Stimulated activated CD8-positive, alpha-beta memory T cell treated with anti-CD3 and anti-CD28 coated beads, Interleukin-4, amount 100 ng/mL, for 24 hours (primary cell): ENCODE measurements at regions not wholly inside any gene's neighbourhood (a gene's known extent, or its start where the extent isn't known, plus 50 kb on each side); places are given as distances from the start of the nearest gene placed in this dataset.
"Not testable (repeated sequence)": the region's sequence is repeated elsewhere in the genome, so short reads cannot be mapped to it uniquely, and the experiment has no call there.

Source experiments
- DNase-seq: peaks from one replicate; pipeline ENCODE4 v3.0.0-alpha.2; 2020; ENCODE audit warnings: low read depth

GRCh38 chrX:131595120-131595519 is 51.2 kb downstream of the OR13H1 start:
- DNase-seq: no peak

- DNase-seq: no peak
Observed at GRCh38 chrX:131607792-131608369, 64.0 kb downstream of the OR13H1 start.

DNA sequence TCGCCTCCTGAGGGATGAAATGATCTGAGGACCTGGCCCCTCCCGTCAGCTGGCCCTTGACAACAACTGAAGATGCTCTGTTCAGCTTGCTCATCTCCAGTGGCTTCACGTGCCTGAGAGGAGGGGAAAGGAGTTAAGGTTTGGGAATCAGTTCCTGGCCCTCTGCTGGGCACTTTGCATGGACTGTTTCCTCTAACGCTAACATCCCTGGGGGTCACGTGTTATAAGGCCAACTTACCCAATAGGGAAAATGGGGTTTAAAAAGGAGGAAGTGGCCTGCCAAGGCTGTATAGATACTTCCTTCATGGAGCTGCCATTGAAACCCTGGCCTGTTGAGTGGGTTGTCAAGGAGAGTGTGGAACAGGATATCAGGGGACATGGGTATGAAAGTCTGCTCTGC is 65.6 kb downstream of the OR13H1 start:
- no peak for DNase-seq

DNA sequence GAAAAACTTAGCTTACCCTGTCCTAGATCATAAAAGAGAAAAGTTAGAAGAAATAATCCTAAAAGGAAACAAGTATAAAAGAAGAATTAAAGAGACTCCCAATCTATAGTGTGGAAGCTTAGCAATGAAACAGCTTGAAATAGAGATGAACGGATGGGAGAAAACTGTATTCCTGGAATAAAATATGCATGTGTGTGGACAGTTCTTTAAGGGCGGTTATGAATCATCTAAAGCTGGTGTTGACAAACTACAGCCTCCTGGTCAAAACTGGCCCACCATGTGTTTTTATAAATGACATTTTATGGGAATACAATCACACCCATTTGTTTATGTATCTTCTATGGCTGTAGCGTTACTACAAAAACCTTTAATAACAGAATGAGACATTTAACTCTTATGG is 69.4 kb downstream of the OR13H1 start:
- no peak for DNase-seq

- DNase-seq: no peak
Observed at GRCh38 chrX:131614241-131614640, 70.4 kb downstream of the OR13H1 start.

- no peak for DNase-seq
Observed at GRCh38 chrX:131617182-131617581, 73.3 kb downstream of the OR13H1 start.

- no peak for DNase-seq
Observed at GRCh38 chrX:131621650-131622049, 77.8 kb downstream of the OR13H1 start.

- DNase-seq: no peak
Observed at GRCh38 chrX:131626681-131627296, 82.9 kb downstream of the OR13H1 start.

DNA sequence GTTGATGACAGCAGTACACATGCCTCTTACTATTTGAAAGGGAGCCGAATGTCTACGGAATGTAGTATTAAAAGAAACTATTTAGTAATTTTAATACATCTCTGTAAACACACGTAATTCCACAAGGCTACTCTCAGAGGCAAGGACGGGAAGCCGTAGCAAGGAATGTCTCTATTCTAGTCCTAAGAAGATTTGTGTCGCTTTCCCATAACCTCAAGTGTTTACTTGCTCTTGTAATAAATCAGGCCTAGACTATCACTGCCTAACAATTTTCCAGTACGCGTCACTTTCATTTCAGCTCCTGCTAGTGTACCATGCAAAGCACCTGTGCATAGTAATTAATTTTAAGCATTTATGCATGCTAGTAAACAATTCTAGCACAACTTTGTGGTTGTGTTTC is 86.7 kb downstream of the OR13H1 start:
- no peak for DNase-seq

- DNase-seq: peak; percentile 25
Observed at GRCh38 chrX:131633285-131633917, 89.5 kb downstream of the OR13H1 start.

GRCh38 chrX:131634900-131635299 is 91.0 kb downstream of the OR13H1 start:
- no peak for DNase-seq

- DNase-seq: no peak
Observed at GRCh38 chrX:131646106-131646505, 102.2 kb downstream of the OR13H1 start.

GRCh38 chrX:131649741-131650140 is 105.9 kb downstream of the OR13H1 start:
- no peak for DNase-seq

GRCh38 chrX:131650637-131651410 is 107.0 kb downstream of the OR13H1 start:
- no peak for DNase-seq

- not testable (repeated sequence) for DNase-seq
Observed at GRCh38 chrX:131663726-131664125, 119.9 kb downstream of the OR13H1 start.

- no peak for DNase-seq
Observed at GRCh38 chrX:131671735-131672134, 127.9 kb downstream of the OR13H1 start.

GRCh38 chrX:131675596-131676194 is 131.8 kb downstream of the OR13H1 start:
- no peak for DNase-seq

GRCh38 chrX:131677655-131678628 is 134.1 kb downstream of the OR13H1 start:
- DNase-seq: peak; percentile 36

DNA sequence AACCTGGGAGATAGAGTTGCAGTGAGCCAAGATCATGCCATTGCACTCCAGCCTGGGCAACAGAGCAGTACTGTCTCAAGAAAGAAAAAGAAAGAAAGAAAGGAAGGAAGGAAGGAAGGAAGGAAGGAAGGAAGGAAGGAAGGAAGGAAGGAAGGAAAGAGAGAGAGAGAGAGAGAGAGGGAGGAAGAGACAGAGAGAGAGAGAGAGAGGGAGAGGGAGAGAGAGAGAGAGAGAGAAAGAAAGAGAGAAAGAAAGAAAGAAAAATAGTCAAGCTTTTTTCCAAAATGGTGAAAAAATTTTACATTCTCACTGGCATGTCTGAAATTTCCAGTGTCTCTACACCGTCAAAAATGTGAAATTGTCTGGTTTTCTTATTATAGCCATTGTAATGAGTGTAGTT is 138.9 kb downstream of the OR13H1 start:
- DNase-seq: not testable (repeated sequence)

GRCh38 chrX:131693359-131693758 is 149.5 kb downstream of the OR13H1 start:
- DNase-seq: no peak

GRCh38 chrX:131696989-131697388 is 153.1 kb downstream of the OR13H1 start:
- not testable (repeated sequence) for DNase-seq
